IPS-15b (cell line): ENCODE measurements at regions not wholly inside any gene's neighbourhood (a gene's known extent, or its start where the extent isn't known, plus 50 kb on each side); places are given as distances from the start of the nearest gene placed in this dataset.

Experiments used
- H3K27me3 ChIP-seq: one replicate; pipeline ENCODE4 v1.6.1; 2013; ENCODE audit warnings: low read length; ENCODE audit not compliant: control insufficient read depth, insufficient read depth
- H3K36me3 ChIP-seq: one replicate; pipeline ENCODE4 v1.6.1; 2013; ENCODE audit warnings: low read length; ENCODE audit not compliant: control insufficient read depth, insufficient read depth
- H3K4me1 ChIP-seq: one replicate; pipeline ENCODE4 v1.6.1; 2013; ENCODE audit warnings: mild to moderate bottlenecking, low read length; ENCODE audit not compliant: control insufficient read depth, insufficient read depth
- H3K4me3 ChIP-seq: one replicate; pipeline ENCODE4 v1.5.1; 2013; ENCODE audit warnings: low read depth, low read length
- H3K9ac ChIP-seq: one replicate; pipeline ENCODE4 v1.6.1; 2013; ENCODE audit warnings: low read depth, mild to moderate bottlenecking, low read length
- H3K9me3 ChIP-seq: one replicate; pipeline ENCODE4 v1.6.1; 2013; ENCODE audit warnings: mild to moderate bottlenecking, low read length; ENCODE audit not compliant: control insufficient read depth, insufficient read depth

GRCh38 chr16:35188288-35189155 is 1729.1 kb downstream of the TP53TG3F start:
- Histone ChIP-seq H3K4me3 (no peak overlapping the region), H3K9me3 (peaks cover 18% of the 10 kb centered on the region), H3K4me1 (no peaks in the 10 kb centered on the region)

GRCh38 chr16:35192993-35193392 is 1733.6 kb downstream of the TP53TG3F start:
- H3K27me3 ChIP-seq = no peaks in the 10 kb centered on the region
- peaks cover 11% of the 10 kb centered on the region for H3K9me3 ChIP-seq
- no peaks in the 10 kb centered on the region for H3K4me1 ChIP-seq
- no peak overlapping the region for H3K9ac ChIP-seq
- no peaks in the 10 kb centered on the region for H3K36me3 ChIP-seq
- H3K4me3 ChIP-seq = no peak overlapping the region

More at GRCh38 chr16:35188288-35189155, 1729.1 kb downstream of the TP53TG3F start:
- Histone ChIP-seq H3K36me3 (no peaks in the 10 kb centered on the region), H3K27me3 (no peaks in the 10 kb centered on the region), H3K9ac (no peak overlapping the region)

- Histone ChIP-seq H3K9ac (no peak overlapping the region), H3K9me3 (peaks cover 8% of the 10 kb centered on the region), H3K4me3 (no peak overlapping the region), H3K36me3 (no peaks in the 10 kb centered on the region), H3K27me3 (no peaks in the 10 kb centered on the region), H3K4me1 (no peaks in the 10 kb centered on the region)
These were observed 1734.5 kb downstream of the TP53TG3F start for GRCh38 chr16:35193956-35194355.

- Histone ChIP-seq H3K9ac (no peak overlapping the region), H3K4me3 (no peak overlapping the region), H3K36me3 (no peaks in the 10 kb centered on the region), H3K9me3 (peaks cover 8% of the 10 kb centered on the region), H3K27me3 (no peaks in the 10 kb centered on the region), H3K4me1 (no peaks in the 10 kb centered on the region)
These were observed 1735.3 kb downstream of the TP53TG3F start for GRCh38 chr16:35194681-35195080.

- no peaks in the 10 kb centered on the region for H3K36me3 ChIP-seq
- no peaks in the 10 kb centered on the region for H3K4me1 ChIP-seq
- H3K9me3 ChIP-seq = peaks cover 10% of the 10 kb centered on the region
- no peak overlapping the region for H3K4me3 ChIP-seq
- no peaks in the 10 kb centered on the region for H3K27me3 ChIP-seq
- H3K9ac ChIP-seq = no peak overlapping the region
These were observed 1735.9 kb downstream of the TP53TG3F start for GRCh38 chr16:35195173-35195863.

DNA sequence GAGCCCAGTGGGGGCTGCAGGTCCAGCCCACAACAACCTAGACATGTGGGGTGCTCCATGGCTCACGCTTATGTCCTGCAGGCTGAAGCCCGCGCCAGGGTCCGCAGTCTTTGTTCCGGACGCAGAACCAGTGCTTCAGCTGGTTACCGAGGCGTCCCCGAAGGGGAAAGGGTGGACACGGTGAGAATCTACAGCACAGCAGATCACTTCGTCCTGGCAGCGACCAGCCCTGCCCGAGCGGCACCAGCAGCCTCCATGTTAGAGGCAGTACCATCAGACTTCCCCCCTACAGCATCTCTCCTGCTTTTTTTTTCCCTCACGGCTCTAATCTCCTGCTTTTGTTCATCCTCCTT is 1736.4 kb downstream of the TP53TG3F start:
- no peaks in the 10 kb centered on the region for H3K36me3 ChIP-seq
- no peak overlapping the region for H3K9ac ChIP-seq
- peaks cover 15% of the 10 kb centered on the region for H3K9me3 ChIP-seq
- H3K4me3 ChIP-seq = no peak overlapping the region
- no peaks in the 10 kb centered on the region for H3K27me3 ChIP-seq
- no peaks in the 10 kb centered on the region for H3K4me1 ChIP-seq

DNA sequence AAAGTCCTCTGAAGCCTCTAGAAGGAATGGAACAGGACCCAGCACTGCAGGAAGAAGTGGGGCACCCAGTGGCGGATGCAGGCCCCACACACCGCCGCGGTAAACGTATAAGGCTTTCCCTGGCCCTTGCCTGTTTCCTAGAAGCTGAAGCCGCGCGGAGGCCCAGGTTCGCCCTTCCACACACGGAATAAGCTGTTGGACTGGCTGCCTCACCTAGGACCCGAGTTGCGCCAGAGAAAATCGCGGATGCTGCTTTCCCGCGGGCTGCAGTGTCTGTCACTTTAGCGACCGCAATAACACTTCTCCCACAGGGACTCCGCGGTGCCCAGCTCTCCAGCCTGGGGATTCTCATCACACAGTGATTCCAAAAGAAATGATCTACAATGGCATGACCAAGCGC is 1736.9 kb downstream of the TP53TG3F start:
- Histone ChIP-seq H3K27me3 (no peaks in the 10 kb centered on the region), H3K4me1 (no peaks in the 10 kb centered on the region), H3K36me3 (no peaks in the 10 kb centered on the region), H3K9me3 (peaks cover 18% of the 10 kb centered on the region), H3K4me3 (no peak overlapping the region), H3K9ac (no peak overlapping the region)

GRCh38 chr16:35197656-35198055 is 1738.2 kb downstream of the TP53TG3F start:
- H3K9me3 ChIP-seq = peaks cover 24% of the 10 kb centered on the region

DNA sequence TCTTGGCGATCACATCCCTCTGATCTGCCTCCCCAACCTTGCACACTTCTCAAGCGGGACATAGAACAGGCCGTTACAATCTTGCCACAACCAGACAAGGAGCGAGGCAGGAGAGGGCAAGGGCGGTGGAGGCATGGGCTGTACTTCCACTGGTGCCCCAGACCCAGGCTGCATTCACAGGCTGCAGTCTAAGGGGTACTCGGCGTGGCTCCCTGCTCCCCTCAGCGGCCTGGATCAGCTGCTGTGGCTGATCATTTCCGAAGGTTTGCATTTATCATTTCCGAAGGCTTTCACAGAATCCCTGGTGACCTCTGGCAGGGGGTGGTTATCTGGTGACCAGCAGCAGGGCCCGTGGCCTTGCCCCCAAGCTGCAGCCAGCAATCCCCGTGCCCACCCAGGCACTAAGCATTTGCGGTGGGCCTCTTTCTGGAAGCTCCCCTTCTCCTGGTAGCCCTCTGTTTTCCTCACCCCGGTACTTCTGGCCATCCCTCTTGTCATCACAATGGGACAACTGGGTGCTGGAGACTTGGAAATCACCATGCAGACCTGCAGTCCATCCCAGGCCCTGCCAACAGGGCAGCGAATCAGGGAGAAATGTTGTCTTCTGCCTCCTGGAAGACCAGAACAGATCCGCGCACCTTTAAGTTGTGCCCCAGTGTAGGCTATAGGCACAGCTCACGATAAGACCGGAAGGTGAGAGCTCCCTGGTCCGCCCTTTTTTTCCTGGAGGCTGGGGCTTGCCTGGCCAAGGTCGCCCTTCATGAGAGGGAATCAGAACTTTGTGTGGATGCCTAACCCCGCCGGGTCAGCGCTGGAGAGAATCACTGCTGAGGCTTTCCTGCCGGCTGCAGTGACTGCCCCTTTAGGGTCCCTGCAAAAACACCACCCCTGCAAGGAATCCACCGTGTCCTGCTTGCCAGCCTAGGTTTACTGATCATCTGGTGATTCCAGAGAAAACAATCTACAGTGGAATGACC is 1739.1 kb downstream of the TP53TG3F start:
- Histone ChIP-seq H3K36me3 (no peaks in the 10 kb centered on the region), H3K9ac (no peak overlapping the region), H3K4me1 (no peaks in the 10 kb centered on the region), H3K4me3 (no peak overlapping the region), H3K9me3 (peaks cover 28% of the 10 kb centered on the region), H3K27me3 (no peaks in the 10 kb centered on the region)

More at GRCh38 chr16:35197656-35198055, 1738.2 kb downstream of the TP53TG3F start:
- no peak overlapping the region for H3K4me3 ChIP-seq
- H3K9ac ChIP-seq = no peak overlapping the region
- H3K36me3 ChIP-seq = no peaks in the 10 kb centered on the region
- H3K27me3 ChIP-seq = no peaks in the 10 kb centered on the region
- no peaks in the 10 kb centered on the region for H3K4me1 ChIP-seq

GRCh38 chr16:35200662-35201061 is 1741.2 kb downstream of the TP53TG3F start:
- Histone ChIP-seq H3K9ac (no peak overlapping the region), H3K4me1 (no peaks in the 10 kb centered on the region), H3K9me3 (peaks cover 24% of the 10 kb centered on the region), H3K27me3 (no peaks in the 10 kb centered on the region), H3K4me3 (no peak overlapping the region), H3K36me3 (no peaks in the 10 kb centered on the region)

DNA sequence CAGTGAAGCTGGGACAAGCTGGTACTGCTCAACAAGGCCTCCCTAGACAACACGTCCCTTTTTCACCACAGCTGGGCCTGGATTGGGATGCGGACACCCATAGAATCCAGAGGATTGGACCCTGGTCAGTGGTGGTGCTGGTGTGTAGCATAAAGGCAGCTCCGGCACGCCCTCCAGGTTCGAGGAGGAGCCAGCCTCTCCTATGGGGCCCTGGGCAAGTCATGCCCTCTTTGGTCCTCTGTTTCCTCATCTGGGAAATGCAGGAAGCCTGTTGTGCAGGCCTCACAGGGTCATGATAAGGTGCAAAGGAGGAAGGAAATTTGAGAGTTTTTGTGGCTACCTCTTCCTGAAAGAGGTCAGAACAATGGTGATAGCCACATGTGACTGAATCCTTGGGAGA is 1741.7 kb downstream of the TP53TG3F start:
- Histone ChIP-seq H3K4me1 (no peaks in the 10 kb centered on the region), H3K9ac (no peak overlapping the region), H3K36me3 (no peaks in the 10 kb centered on the region), H3K9me3 (peaks cover 28% of the 10 kb centered on the region), H3K27me3 (no peaks in the 10 kb centered on the region), H3K4me3 (no peak overlapping the region)
